ENCODE measurements at regions not wholly inside any gene's neighbourhood (a gene's known extent, or its start where the extent isn't known, plus 50 kb on each side); places are given as distances from the start of the nearest gene placed in this dataset.
A peak's percentile ranks its signal among the peaks of the same experiment; 100 is the strongest.

DNA sequence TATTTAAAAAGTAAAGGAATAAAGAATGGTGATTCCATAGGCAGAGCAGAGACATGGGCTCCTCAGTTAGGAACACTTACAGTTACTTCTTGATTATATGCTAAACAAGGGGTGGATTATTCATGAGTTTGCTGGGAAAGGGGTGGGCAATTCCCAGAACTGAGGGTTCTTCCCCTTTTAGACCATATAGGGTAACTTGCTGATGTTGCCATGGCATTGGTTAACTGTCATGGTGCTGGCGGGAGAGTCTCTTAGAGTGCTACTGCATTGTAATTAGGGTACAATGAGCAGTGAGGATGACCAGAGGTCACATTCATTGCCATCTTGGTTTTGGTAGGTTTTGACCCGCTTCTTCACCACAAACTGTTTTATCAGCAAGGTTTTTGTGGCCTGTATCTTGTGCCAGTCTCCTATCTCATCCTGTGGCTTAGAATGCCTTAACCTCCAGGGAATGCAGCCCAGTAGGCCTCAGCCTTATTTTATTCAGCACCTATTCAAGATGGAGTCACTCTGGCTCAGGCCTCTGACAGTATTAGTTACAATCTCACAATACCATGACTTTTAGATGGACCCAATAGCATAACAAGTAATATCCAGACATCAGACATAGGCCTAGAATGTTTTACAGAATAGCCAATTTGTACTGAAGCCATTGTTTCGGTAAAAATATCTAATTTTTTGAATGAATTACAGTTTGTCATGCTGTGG, 106.8 kb downstream of the ZBTB18 start:
- no peak for DNase-seq

DNA sequence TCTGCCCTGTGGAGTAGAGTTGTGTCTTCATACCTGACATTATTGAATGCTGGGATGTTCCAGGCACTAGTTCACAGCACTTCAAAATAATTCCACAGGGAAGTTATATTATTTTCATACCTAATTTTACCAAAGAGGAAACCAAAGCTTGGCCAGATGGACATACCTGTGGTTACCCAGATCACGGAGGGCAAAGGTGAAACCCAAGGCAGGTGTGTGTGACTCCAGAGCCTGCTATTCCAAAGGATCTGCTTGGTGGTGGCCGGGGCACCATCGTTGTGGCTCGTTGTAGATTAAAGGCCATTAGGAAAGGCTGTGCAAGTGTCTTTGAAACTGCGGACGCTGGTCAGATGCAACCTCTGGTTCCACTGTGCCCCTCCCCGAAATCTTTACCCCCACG, 108.6 kb downstream of the ZBTB18 start:
- DNase-seq, result no peak

DNA sequence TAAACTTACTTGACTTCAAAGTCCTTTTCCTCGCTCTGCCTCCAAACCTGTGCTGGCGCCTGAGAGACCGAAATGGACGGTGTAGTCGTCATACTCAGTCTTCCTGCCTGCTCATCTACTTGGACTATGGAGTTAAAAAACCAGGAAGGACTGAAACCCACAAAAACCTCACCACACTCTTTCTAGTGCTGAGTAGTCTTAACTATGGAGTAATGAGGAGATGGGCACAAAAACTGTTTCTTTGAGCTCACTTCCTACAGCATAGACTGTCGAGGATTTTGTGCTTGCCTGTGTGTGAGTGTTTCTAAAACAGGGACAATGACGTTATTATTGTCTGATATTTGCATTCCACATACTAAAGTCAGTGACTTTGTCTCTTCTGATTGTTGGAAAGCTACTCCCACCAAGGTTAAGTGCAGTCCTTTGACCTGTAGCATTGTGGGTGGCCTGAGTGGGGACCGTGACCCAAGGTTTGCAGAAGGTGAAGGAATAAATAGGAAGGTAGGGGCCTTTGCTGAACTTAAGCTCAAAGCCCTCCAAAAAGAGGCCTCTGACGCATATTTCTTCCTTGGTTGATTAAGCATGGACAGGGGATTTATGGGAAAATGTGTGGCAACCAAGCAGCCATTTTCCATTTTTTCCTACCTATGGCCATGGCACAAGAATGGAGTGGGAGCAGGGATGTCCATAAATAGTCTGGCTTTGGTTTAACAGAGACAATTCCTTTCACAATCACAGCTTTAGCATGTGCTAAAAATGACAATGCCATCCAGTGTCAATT, 109.6 kb downstream of the ZBTB18 start:
- no peak for DNase-seq

DNA sequence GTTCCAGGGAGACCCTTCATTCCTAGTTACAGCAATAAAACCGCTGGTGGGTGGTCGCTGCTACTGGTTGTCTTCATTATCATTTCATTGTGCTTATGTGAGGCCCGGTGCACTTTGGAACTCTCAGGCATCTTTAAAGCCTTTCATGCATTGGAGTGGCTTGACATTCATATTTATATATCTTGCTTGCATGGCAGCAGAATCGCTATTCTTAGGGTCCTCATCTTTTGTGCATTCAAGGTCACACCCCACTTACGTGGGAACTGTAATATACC, 110.1 kb downstream of the ZBTB18 start:
- no peak for DNase-seq

DNA sequence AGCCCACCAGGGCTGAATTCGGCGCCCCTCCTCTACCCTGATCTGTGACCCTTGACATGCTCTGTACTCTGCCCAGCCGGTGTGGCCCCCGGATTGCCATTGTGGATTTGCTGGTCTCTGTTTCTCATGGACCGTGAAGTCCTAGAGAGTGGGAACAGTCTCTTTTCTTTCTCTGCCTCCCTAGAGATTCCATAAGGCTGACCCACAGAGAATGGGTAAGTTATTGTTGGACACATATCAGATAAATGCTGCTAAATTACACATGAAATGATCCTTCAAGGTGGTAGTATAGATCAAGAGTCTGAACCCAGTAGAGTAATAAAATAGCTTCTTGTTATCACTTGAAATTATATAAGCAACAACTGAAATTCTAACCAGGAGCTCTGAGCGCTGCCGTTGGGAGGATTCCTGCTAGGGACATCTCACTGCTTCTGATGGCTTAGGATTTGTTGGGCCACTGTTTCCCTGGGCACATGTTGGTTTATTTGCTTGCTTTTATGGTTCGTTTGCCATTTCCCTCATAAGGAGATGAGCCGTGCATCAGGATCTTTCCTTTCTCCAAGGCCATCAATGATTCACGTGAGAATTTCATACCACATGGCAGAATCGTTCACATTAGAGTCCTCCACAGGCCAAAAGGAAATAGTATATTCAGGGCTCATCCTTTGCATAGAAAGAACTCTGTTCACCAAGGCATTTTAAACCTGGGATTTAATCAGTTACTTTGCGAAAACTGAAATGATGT, 111.9 kb downstream of the ZBTB18 start:
- peak; percentile 64 for DNase-seq

DNA sequence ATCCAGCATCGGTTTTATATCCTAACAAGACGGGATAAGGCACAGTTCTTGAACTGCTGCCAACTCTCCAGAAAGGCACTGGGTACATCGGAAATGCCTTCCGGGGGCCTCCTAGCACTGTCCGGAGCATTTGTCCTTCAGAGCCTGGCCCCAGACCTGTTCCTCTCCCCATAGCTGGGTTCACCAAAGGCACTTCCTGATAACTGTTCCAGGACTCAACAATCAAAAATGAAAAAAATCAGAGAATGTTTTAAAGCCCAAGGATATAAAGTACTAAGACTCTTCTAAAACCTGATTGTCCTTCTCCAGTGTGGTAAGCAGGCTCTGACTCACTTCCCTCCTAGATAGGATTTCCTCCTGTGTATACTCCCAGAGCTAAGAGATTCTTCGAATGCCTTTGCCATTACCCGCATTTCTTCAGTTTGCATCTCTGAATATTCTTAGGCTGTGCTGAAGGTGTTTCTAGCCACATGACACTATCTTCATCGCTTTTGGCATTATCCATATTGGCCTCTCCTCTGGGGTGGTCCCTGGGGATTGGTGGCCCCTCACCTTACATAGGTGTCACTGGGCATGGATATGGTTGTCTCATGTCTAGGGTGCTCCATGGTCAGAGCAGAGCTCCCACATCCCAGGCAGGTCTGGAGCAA, 112.9 kb downstream of the ZBTB18 start:
- DNase-seq, result peak; percentile 97

DNA sequence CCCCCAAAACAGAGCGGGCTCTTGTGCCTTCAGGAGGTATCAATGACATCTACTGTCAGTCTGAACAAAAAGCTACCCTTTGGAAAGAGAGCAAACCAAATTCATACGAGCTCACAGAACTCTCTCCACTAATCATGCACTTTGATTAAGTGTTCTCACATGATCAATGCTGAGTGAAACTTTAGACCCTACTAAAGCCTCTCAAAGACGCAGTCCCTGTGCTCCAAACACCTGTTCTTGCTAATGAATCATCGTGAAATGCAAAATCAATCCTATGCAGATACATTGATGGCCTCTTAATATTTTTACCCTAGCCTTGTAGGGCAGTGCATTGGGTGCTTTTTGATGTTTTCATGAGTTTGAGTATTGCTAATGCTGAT, 113.4 kb downstream of the ZBTB18 start:
- DNase-seq, result no peak

DNA sequence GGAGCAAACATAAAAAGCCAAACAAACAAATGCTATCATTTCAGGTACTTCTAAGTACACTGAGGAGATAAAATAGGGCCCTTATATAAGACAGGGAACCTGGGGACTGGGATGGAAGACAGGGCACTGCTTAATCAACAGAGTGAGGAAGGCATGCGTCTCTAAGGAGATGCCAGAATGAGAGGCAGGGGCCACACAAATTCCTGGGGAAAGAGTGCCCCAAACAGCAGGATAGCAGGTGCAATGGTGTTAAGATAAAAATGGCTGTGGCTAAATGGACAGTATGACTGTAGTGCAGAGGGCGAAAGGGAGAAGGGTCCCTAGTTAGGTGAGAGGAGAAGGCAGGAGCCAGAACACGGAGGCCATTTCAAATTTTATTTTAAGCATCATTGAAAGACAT, 113.9 kb downstream of the ZBTB18 start:
- no peak for DNase-seq

DNA sequence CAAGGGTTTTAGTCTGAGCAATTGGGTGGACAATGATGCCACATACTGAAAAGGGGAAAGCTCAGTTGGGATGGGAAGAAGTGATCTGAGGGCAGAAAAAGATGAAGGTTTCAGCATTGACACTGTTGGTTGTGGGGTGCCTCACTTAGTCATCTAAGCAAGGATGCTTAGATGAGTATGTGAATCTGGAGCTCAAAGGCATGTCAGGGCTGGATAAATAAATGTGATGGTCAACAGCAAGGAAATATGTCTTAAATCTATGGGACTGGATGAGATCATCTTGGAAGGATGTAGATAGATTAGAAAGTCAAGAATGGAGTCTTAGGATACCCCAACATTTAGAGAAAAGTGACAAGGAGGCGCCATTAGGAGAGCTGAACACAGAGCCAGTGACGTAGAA, 114.6 kb downstream of the ZBTB18 start:
- DNase-seq, result no peak

DNA sequence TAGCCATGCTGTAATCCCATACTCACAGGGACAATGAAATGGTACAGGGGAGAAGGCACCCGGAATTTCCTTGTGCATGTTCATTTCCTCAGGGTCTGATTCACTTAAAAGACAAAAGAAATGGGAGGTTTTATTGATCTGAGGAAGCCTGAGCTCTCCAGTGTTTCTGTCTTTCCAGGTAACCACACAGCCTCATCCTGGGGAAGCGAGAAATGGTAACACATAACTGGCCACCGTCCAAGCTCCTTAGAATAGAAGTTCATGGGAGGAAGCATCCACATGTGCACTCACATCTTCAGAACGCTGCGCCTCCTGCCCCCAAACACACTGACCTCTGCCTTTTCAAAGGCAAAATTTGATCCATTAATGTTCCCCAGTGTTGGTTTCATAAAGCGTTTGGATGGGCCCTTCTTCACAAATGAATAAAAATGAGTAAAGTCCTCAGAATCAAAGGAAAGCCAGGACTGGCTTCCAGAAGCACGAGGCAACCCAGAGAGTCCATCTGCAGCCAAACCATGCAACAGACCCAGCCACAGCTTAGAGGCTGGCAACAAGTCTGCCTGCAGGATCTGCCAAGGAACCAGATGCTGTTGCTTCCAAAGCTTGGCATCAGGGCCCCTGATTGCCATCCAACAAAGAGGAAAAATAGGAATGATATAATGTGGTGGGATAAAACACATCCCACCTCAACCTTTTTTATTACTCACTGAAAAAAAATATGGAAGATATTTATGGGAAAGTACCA, 120.3 kb downstream of the ZBTB18 start:
- DNase-seq, result no peak

DNA sequence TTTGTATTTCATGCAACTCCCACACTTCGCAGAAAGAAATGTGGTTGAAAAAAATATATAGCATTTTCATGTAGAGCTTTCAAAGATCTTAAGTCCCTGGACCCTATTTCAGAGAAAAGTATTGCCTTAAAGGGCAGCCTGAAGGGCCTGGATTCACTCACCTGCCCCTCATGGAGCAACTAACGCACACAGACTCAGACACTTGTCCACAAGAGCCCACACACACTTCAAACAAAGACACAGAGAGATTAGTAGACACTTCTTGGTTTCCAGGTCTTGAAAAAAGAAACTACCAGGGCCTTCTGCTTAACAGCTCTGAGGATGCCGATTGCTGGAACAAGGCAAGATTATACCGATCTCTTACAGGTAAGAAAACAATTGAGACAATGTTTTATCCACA, 122.2 kb downstream of the ZBTB18 start:
- no peak for DNase-seq

DNA sequence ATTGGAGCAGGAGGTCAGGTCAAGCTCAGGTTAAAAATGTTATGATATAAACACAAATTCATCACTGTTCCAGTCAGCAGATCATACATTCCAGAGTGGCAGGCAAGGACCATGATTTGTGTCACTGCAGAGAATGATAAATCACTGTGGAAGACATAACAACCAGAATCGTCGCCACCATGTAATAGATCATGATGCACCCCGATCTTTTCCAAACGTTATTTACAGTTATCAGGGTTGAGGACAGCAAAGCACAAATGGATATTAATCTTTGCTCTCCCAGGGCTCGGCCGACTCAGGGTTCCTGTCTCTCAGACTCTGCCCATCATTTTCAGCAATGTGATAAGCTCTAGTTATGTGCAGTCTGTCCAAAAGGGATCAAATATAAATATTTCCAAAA, 122.7 kb downstream of the ZBTB18 start:
- DNase-seq, result peak; percentile 93

DNA sequence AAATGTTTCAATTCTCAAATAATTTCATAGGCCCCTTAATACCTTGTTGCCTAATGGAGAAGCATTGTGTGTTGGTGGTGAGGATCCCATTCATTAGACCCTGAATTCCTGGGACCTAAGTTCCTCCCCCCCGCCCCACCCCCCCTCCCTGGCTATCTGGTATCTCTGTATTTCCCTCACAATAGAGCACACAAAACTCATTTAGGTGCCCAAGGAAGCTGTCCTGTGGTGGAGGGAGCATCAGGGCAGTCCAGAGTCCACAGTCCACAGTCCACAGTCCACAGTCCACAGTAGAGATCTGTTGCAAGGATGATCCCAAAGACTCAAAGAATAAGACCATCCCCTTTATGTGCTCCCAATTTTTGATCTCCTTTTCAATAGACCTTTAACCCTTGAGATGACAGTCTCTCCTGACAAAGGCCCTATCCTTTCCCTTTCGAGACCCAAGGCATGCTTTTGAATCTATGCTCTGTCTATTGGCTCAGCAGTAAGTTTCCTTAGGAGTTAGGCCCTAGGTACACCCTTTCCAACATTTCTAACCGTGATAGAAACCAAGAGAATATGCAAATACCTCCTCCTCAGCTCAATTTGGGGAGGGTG, 123.9 kb downstream of the ZBTB18 start:
- no peak for DNase-seq

- DNase-seq, result no peak
These were observed 125.1 kb downstream of the ZBTB18 start for GRCh38 chr1:244176201-244176600.

DNA sequence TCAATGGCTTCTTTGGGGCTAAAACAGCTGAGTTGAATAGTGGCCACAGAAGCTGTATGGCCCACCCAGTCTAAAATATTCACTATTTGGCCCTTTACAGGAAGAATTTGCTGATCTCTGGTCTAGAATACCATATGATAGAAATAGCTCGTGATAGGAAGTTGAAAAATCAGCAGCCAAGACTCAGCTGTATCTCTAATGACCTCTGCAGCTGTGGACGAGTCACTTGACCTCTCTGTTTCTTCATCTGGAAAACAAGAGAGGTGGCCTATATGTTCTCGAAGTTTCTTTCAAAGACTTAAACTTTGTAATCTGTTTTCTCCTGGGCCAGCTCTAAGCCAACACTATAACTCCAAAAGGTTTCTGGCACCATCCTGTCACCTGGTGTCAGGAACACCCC, 129.2 kb downstream of the ZBTB18 start:
- DNase-seq, result no peak

GRCh38 chr1:244181867-244182266, 130.8 kb downstream of the ZBTB18 start:
- DNase-seq, result no peak

GRCh38 chr1:244183037-244183436, 132.0 kb downstream of the ZBTB18 start:
- DNase-seq, result no peak

DNA sequence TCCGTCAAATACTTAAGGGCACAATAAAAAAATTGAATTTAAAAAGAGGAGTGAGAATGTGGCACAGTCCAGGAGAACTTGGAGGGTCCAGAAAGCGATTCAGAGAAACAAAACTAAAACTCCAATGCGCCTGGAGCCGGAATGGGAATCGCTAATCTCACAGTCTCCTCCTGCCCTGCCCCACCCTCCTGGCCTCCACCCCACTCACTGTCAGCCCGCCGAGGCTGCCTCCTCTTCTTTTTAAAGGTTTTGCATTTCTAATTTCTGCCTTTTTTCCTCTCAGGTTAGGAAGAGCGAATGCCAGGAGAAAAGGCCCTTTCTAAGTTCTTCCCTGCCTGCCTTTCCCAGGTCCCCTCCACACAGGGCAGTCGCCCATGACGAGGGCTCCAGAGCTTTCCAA, 135.3 kb downstream of the ZBTB18 start:
- no peak for DNase-seq

GRCh38 chr1:244187310-244187709, 136.2 kb downstream of the ZBTB18 start:
- no peak for DNase-seq

DNA sequence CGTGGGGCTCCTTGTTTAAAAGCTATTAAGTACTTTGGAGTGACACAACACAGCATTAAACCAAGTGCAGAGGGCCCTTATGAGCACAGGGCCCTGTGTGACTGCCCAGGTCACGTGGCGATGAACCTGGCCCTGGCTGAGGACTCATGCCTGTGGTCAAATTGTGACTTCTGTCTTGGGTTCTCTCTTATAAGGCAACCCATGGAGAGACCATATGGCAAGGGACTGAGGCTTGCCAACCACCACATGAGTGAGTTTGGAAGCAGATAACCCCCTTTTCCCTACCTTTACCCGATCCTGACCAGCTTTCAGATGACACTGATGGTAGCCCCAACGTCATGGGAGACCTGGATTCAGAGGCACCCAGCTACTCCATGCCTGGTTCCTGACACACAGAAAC, 140.5 kb downstream of the ZBTB18 start:
- no peak for DNase-seq

DNA sequence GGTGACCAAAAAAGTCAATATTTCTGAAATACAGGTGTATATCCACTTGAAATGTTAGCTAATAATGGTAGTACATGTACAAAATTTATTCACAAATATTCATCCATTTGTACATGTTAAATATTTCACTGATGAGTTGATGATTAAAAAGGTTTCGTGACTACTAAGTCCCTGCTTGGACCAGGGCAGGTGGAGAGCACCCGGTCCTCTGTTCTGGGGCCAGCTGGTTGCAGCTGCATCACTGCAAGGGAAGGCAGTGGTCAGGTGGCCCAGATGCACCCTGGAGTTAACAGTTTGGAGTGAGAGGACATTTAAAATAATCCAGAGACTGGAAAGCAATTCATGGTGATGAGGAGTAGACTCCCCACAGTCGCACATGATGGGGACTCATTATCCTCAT, 141.2 kb downstream of the ZBTB18 start:
- no peak for DNase-seq

GRCh38 chr1:244196571-244197285, 145.6 kb downstream of the ZBTB18 start:
- DNase-seq, result no peak

Data from fibroblast of skin of abdomen (primary cell).